OCI-LY3 (cell line): ENCODE measurements at regions not wholly inside any gene's neighbourhood (a gene's known extent, or its start where the extent isn't known, plus 50 kb on each side); places are given as distances from the start of the nearest gene placed in this dataset.

Experiments used
- CTCF ChIP-seq: fragments of 200-600, 300-600 bp; sonication (generic); IDR thresholded peaks from 2 replicates; pipeline ENCODE4 v1.5.1; 2014; ENCODE audit warnings: antibody characterized with exemption, low read length, low read depth
- EZH2phosphoT487 ChIP-seq: fragments of 200-600 bp; shearing (Covaris generic); IDR thresholded peaks from 2 replicates; pipeline ENCODE4 v1.6.1; 2018; ENCODE audit warnings: antibody characterized with exemption, mixed run types, low read depth

- TF ChIP-seq CTCF (no peak), EZH2phosphoT487 (no peak)
These were observed 108.5 kb downstream of the DUSP6 start for GRCh38 chr12:89243771-89244170.
